Activated CD8-positive, alpha-beta T cell treated with anti-CD3 and anti-CD28 coated beads for 36 hours (primary cell): ENCODE measurements at regions not wholly inside any gene's neighbourhood (a gene's known extent, or its start where the extent isn't known, plus 50 kb on each side); places are given as distances from the start of the nearest gene placed in this dataset.

ENCODE experiments used
- ATAC-seq: fragments of 200-7000 bp; cut with Tn5 transposase; one replicate; pipeline ENCODE4 v1.10.0; 2021; ENCODE audit warnings: mild to moderate bottlenecking, moderate library complexity
- CTCF ChIA-PET: fragments of 350-600 bp; sonication (Branson Sonifier 250); formaldehyde crosslinking; loops from one replicate; lab custom pipeline; 2021; ENCODE audit warnings: antibody characterized with exemption; lab: Charles Lee
- POLR2A ChIA-PET: fragments of 350-600 bp; sonication (Branson Sonifier 250); formaldehyde crosslinking; loops from one replicate; lab custom pipeline; 2021; ENCODE audit warnings: antibody characterized with exemption; lab: Charles Lee
- DNase-seq: peaks from one replicate; pipeline ENCODE4 v3.0.0-alpha.2; 2020
- H3K27ac Mint-ChIP-seq: one replicate; pipeline ENCODE4 v1.8.0; 2021; ENCODE audit warnings: mild to moderate bottlenecking, mixed read lengths
- H3K27me3 Mint-ChIP-seq: one replicate; pipeline ENCODE4 v1.8.0; 2021; ENCODE audit warnings: mixed read lengths
- H3K36me3 Mint-ChIP-seq: one replicate; pipeline ENCODE4 v1.8.0; 2021; ENCODE audit warnings: low read depth, mixed read lengths
- H3K4me1 Mint-ChIP-seq: one replicate; pipeline ENCODE4 v1.8.0; 2021; ENCODE audit warnings: low read depth, mixed read lengths
- H3K4me3 Mint-ChIP-seq: one replicate; pipeline ENCODE4 v1.8.0; 2021; ENCODE audit warnings: mild to moderate bottlenecking, moderate library complexity, mixed read lengths
- H3K9me3 Mint-ChIP-seq: one replicate; pipeline ENCODE4 v1.8.0; 2021; ENCODE audit warnings: mixed read lengths
- intact Hi-C: fragments of 100-400 bp; cut with micrococcal nuclease; formaldehyde crosslinking; loops from one replicate; pipeline ENCODE4 v1.10.0; 2022
- TF ChIP-seq, protein P1 (sequence below): fragments of 200-600 bp; IDR thresholded peaks from one replicate; pipeline ENCODE4 v1.8.0; 2022; ENCODE audit warnings: antibody characterized with exemption, mild to moderate bottlenecking

GRCh38 chr10:120997313-120997712, 146.2 kb downstream of the WDR11 start:
- Mint-ChIP-seq H3K27me3 (peaks cover 1% of the 10 kb centered on the region), H3K4me3 (no peak overlapping the region), H3K4me1 (no peaks in the 10 kb centered on the region), H3K36me3 (no peaks in the 10 kb centered on the region), H3K27ac (no peak overlapping the region), H3K9me3 (no peaks in the 10 kb centered on the region)
- no peak for DNase-seq
- intact Hi-C loops: no loop called here
- ChIA-PET POLR2A (no interaction called here), CTCF (no interaction called here)
- TF ChIP-seq, protein P1, sequence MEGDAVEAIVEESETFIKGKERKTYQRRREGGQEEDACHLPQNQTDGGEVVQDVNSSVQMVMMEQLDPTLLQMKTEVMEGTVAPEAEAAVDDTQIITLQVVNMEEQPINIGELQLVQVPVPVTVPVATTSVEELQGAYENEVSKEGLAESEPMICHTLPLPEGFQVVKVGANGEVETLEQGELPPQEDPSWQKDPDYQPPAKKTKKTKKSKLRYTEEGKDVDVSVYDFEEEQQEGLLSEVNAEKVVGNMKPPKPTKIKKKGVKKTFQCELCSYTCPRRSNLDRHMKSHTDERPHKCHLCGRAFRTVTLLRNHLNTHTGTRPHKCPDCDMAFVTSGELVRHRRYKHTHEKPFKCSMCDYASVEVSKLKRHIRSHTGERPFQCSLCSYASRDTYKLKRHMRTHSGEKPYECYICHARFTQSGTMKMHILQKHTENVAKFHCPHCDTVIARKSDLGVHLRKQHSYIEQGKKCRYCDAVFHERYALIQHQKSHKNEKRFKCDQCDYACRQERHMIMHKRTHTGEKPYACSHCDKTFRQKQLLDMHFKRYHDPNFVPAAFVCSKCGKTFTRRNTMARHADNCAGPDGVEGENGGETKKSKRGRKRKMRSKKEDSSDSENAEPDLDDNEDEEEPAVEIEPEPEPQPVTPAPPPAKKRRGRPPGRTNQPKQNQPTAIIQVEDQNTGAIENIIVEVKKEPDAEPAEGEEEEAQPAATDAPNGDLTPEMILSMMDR: no peak
- ATAC-seq: no peak

- ATAC-seq (no peak), DNase-seq (no peak)
- no peaks in the 10 kb centered on the region for H3K9me3 Mint-ChIP-seq
- H3K36me3 Mint-ChIP-seq: no peaks in the 10 kb centered on the region
- TF ChIP-seq, protein P1: no peak
- H3K27ac Mint-ChIP-seq: no peak overlapping the region
- H3K27me3 Mint-ChIP-seq: peaks cover 1% of the 10 kb centered on the region
- CTCF ChIA-PET: no interaction called here
- no peaks in the 10 kb centered on the region for H3K4me1 Mint-ChIP-seq
- intact Hi-C loops: no loop called here
- POLR2A ChIA-PET: no interaction called here
- H3K4me3 Mint-ChIP-seq: no peak overlapping the region
Measured at GRCh38 chr10:120997756-120998155, 146.6 kb downstream of the WDR11 start.

DNA sequence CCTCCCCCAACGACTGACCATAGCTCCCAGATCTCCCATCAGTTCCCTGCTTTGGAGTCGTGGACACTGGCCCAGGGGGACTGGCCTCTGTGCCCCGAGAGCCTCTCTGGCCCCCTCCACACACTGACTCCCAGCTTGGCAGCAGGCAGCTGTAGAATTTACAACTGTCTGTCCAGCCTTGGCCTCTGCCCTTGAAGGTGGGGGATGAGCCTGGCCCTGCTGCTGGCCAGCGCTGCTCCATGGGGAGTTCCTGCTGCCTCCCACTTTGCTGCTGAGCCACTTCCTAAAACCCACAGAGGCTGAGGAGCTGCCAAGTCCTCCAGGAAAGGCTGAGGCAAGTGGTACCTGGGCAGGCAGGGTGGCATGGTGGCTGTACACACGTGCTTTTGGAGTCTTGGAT, 147.1 kb downstream of the WDR11 start:
- ChIA-PET POLR2A (no interaction called here), CTCF (no interaction called here)
- Mint-ChIP-seq H3K27me3 (peaks cover 1% of the 10 kb centered on the region), H3K4me1 (no peaks in the 10 kb centered on the region), H3K4me3 (no peak overlapping the region), H3K36me3 (no peaks in the 10 kb centered on the region), H3K9me3 (no peaks in the 10 kb centered on the region), H3K27ac (no peak overlapping the region)
- intact Hi-C loops: no loop called here
- TF ChIP-seq, protein P1: no peak
- no peak for ATAC-seq
- DNase-seq: no peak

DNA sequence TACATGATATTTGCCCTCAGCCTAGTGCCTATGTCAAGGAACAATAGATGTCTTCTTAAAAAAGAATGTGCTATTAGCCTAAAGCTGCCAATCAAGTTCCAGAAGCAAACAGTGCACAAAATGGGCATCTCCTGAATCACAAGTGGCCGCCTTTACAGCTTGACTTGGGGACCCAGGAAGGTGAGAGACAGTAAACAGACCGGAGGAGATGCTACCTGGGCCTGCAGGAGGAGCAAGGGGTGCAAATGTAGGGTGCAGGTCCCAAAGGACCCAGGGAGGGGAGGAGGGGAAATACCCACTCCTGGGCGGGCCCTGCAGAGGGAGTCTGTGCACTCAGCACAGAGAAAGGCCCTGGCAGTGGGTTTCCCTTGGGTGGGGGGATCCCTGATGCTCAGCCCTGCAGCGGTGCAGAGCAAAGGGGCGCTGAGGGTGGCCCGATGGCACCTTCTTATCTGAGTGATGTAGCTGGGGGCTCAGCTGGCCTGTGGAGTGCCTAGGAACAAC, 147.7 kb downstream of the WDR11 start:
- TF ChIP-seq, protein P1: no peak
- Mint-ChIP-seq H3K27me3 (peaks cover 1% of the 10 kb centered on the region), H3K9me3 (peaks cover under 1% of the 10 kb centered on the region), H3K4me1 (no peaks in the 10 kb centered on the region), H3K36me3 (no peaks in the 10 kb centered on the region), H3K27ac (no peak overlapping the region), H3K4me3 (no peak overlapping the region)
- DNase-seq: no peak
- ChIA-PET CTCF (no interaction called here), POLR2A (no interaction called here)
- no peak for ATAC-seq
- intact Hi-C loops: no loop called here

GRCh38 chr10:120999868-121000267, 148.7 kb downstream of the WDR11 start:
- ATAC-seq (no peak), DNase-seq (no peak)
- H3K4me3 Mint-ChIP-seq: no peak overlapping the region
- peaks cover 9% of the 10 kb centered on the region for H3K9me3 Mint-ChIP-seq
- CTCF ChIA-PET: no interaction called here
- peaks cover 1% of the 10 kb centered on the region for H3K27me3 Mint-ChIP-seq
- no peak overlapping the region for H3K27ac Mint-ChIP-seq
- POLR2A ChIA-PET: no interaction called here
- H3K4me1 Mint-ChIP-seq: no peaks in the 10 kb centered on the region
- no peaks in the 10 kb centered on the region for H3K36me3 Mint-ChIP-seq
- intact Hi-C loops: no loop called here
- TF ChIP-seq, protein P1: no peak
